PC-3 (cell line): ENCODE measurements at regions not wholly inside any gene's neighbourhood (a gene's known extent, or its start where the extent isn't known, plus 50 kb on each side); places are given as distances from the start of the nearest gene placed in this dataset.

Source experiments
- EZH2 ChIP-seq: fragments of 300-600 bp; sonication (generic); IDR thresholded peaks from one replicate; pipeline ENCODE4 v1.6.1; 2017; ENCODE audit warnings: antibody characterized with exemption, mild to moderate bottlenecking, low read length; ENCODE audit not compliant: unreplicated experiment
- EZH2phosphoT487 ChIP-seq: fragments of 300-600 bp; sonication (generic); IDR thresholded peaks from 2 replicates; pipeline ENCODE4 v1.6.1; 2018; ENCODE audit warnings: mild to moderate bottlenecking, antibody characterized with exemption, low read length, borderline replicate concordance
- TF ChIP-seq, protein P1 (sequence below): fragments of 300-600 bp; sonication (generic); conservative IDR thresholded peaks from 2 replicates; pipeline ENCODE4 v1.5.1; 2017; ENCODE audit warnings: antibody characterized with exemption, low read depth, mild to moderate bottlenecking, low read length

DNA sequence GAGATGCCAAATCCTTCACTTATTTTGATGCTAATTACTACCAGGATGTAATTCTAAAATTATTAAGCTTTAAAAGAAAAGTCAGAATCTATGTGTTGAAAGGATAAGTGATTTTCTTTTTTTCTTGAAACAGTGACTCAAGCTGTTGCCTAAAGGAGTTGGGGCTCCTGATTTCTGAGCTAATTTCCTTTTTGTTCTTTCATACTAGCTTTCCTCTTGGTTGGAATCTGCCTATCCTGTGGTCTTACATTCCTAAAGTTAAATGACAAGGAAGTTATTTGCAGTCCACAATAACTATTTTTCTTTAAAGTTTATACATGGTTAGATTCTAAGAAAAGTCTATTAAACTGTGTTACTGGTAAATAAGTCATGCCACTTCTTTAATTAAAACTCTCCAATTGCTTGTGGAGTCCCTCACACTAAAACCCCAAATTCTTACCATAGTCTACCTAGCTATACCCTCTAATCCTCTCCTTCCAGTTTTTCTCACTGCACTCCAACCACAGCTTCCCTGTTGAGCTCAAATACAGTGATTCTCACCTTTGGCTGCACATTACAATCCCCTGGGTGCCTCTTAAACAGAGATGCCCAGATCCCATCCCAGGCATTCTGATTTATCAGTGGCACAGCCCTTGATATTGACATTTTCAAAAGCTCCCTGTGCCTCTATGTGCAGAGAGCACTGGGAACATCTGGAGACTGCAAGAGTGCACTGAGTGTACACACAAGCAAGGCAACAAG is 63.3 kb upstream of the EFEMP1 start:
- TF ChIP-seq, protein P1, sequence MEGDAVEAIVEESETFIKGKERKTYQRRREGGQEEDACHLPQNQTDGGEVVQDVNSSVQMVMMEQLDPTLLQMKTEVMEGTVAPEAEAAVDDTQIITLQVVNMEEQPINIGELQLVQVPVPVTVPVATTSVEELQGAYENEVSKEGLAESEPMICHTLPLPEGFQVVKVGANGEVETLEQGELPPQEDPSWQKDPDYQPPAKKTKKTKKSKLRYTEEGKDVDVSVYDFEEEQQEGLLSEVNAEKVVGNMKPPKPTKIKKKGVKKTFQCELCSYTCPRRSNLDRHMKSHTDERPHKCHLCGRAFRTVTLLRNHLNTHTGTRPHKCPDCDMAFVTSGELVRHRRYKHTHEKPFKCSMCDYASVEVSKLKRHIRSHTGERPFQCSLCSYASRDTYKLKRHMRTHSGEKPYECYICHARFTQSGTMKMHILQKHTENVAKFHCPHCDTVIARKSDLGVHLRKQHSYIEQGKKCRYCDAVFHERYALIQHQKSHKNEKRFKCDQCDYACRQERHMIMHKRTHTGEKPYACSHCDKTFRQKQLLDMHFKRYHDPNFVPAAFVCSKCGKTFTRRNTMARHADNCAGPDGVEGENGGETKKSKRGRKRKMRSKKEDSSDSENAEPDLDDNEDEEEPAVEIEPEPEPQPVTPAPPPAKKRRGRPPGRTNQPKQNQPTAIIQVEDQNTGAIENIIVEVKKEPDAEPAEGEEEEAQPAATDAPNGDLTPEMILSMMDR = no peak
- TF ChIP-seq EZH2phosphoT487 = no peak
- TF ChIP-seq EZH2 = no peak
